ENCODE measurements at regions not wholly inside any gene's neighbourhood (a gene's known extent, or its start where the extent isn't known, plus 50 kb on each side); places are given as distances from the start of the nearest gene placed in this dataset.

GRCh38 chr2:66095820-66096345, 339.0 kb upstream of the MEIS1 start:
- TF ChIP-seq, protein P1, sequence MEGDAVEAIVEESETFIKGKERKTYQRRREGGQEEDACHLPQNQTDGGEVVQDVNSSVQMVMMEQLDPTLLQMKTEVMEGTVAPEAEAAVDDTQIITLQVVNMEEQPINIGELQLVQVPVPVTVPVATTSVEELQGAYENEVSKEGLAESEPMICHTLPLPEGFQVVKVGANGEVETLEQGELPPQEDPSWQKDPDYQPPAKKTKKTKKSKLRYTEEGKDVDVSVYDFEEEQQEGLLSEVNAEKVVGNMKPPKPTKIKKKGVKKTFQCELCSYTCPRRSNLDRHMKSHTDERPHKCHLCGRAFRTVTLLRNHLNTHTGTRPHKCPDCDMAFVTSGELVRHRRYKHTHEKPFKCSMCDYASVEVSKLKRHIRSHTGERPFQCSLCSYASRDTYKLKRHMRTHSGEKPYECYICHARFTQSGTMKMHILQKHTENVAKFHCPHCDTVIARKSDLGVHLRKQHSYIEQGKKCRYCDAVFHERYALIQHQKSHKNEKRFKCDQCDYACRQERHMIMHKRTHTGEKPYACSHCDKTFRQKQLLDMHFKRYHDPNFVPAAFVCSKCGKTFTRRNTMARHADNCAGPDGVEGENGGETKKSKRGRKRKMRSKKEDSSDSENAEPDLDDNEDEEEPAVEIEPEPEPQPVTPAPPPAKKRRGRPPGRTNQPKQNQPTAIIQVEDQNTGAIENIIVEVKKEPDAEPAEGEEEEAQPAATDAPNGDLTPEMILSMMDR (IDR thresholded peaks at IDR 0.05) = no peak
- TF ChIP-seq POLR2A (IDR thresholded peaks at IDR 0.05) = no peak
